ENCODE measurements at regions not wholly inside any gene's neighbourhood (a gene's known extent, or its start where the extent isn't known, plus 50 kb on each side); places are given as distances from the start of the nearest gene placed in this dataset.

GRCh38 chr5:68084396-68084795, 131.2 kb upstream of the PIK3R1 start:
- TF ChIP-seq CTCF (IDR thresholded peaks at IDR 0.05; ENCODE audit: poor library complexity) (no peak), EZH2 (IDR thresholded peaks at IDR 0.05; ENCODE audit: borderline replicate concordance) (no peak), EZH2phosphoT487 (IDR thresholded peaks at IDR 0.05; ENCODE audit: low read depth, severe bottlenecking, unreplicated experiment) (no peak)

All from hepatocyte (in vitro differentiated cells).